AG10803 (cell line): ENCODE measurements at regions not wholly inside any gene's neighbourhood (a gene's known extent, or its start where the extent isn't known, plus 50 kb on each side); places are given as distances from the start of the nearest gene placed in this dataset.

Experiments used
- DNase-seq: peaks from one replicate; pipeline ENCODE4 v3.0.0; 2010; ENCODE audit warnings: low read depth
- H3K4me3 ChIP-seq: 2 replicates; pipeline ENCODE4 v1.5.1; 2011; ENCODE audit warnings: mild to moderate bottlenecking, low read length, control low read depth
- TF ChIP-seq, protein P1 (sequence below): conservative IDR thresholded peaks from 2 replicates; pipeline ENCODE4 v1.5.1; 2011; ENCODE audit warnings: mild to moderate bottlenecking, low read length, control low read depth, inconsistent platforms

DNA sequence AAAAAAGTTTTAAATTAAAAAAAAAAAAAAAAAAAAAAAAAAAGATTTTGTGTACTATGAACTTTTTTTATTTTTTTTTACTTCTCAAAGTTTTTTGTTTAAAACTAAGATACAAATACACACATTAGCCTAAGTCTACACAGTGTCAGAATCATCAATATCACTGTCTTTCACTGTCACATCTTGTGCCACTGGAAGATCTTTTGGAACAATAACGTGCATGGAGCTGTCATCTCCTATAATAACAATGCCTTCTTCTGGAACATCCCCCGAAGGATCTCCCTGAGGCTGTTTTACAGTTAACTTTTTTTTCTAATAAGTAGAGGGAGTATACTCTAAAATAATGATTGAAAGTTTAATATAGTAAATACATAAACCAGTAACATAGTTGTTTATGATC is 295.7 kb downstream of the KCNJ2 start:
- no peak overlapping the region for H3K4me3 ChIP-seq
- TF ChIP-seq, protein P1, sequence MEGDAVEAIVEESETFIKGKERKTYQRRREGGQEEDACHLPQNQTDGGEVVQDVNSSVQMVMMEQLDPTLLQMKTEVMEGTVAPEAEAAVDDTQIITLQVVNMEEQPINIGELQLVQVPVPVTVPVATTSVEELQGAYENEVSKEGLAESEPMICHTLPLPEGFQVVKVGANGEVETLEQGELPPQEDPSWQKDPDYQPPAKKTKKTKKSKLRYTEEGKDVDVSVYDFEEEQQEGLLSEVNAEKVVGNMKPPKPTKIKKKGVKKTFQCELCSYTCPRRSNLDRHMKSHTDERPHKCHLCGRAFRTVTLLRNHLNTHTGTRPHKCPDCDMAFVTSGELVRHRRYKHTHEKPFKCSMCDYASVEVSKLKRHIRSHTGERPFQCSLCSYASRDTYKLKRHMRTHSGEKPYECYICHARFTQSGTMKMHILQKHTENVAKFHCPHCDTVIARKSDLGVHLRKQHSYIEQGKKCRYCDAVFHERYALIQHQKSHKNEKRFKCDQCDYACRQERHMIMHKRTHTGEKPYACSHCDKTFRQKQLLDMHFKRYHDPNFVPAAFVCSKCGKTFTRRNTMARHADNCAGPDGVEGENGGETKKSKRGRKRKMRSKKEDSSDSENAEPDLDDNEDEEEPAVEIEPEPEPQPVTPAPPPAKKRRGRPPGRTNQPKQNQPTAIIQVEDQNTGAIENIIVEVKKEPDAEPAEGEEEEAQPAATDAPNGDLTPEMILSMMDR: no peak
- no peak for DNase-seq

DNA sequence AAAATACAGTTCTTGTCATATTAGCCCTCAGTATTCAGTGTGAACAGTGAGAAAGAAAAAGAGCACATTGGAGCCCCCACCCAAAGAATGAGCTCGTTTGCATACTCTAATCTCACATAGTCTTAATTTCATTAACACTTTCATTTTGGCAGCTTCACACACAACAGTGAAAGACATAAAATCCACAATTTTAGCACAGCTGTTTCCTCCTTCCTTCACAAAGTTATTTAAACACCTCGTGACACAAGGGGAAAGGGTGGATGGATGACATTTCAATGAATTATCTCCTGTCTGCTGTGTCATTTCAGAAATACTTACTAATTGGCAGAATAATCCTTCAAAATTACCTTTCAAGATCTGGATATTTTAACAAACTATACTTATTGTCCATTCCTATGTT is 299.3 kb downstream of the KCNJ2 start:
- DNase-seq: no peak
- TF ChIP-seq, protein P1: no peak
- H3K4me3 ChIP-seq: no peak overlapping the region

DNA sequence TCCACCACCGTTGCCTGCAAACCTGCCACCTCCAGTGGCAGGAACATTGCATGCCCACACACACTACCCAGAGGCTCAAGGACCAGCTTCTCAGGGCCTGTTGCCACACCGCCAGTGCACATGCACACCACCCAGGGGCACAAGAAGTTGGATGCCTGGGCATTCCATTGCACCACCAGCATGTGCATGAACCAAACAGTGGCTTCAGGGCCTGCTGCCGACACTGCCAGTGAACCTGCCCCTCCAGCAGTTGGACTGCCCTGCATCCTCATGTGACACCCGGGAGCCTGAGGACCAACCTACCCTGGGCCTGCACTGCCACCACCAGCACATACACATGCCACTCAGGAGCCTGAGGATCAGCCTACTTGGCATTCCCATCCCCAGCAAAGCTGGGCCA is 303.7 kb downstream of the KCNJ2 start:
- no peak for DNase-seq
- no peak overlapping the region for H3K4me3 ChIP-seq
- TF ChIP-seq, protein P1: no peak

DNA sequence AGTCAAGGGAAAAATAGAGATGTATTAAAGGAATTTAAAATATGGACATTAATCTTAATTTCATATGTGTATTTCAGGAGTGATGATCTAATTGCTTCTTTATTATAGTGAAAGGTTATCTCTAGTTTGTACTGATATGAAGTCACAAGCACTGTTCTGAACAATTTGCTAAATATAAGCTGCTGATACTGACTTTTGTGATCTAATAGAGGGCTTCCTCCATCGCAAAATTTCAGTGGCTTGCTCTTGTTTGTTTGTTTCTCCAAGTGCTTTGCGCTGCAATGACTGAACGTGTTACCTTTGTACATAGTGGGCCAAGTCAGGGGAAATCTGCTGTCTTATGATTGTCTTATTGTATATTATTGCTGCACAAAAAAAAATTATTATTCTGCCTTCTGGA is 307.0 kb downstream of the KCNJ2 start:
- H3K4me3 ChIP-seq: no peak overlapping the region
- TF ChIP-seq, protein P1: no peak
- DNase-seq: no peak

DNA sequence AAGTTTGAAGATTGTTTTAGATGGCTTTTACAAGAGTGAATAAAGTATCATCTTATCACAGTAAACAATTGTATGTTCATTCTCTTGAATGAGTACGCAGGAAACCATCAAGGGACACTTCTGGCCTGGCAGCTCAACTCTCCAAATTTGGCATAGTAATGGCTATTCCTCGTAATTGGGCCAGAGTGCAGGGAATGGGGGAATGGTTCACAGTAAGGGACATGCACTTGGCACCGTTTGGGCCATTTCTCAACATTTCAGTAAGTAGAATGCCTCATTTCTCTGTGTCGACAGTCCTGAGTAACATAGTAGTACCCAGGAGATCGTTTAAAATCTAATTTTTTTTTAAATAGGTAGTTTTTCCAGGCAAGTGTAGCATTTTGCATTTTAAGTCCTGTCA is 309.6 kb downstream of the KCNJ2 start:
- no peak for DNase-seq
- TF ChIP-seq, protein P1: no peak
- H3K4me3 ChIP-seq: no peak overlapping the region

DNA sequence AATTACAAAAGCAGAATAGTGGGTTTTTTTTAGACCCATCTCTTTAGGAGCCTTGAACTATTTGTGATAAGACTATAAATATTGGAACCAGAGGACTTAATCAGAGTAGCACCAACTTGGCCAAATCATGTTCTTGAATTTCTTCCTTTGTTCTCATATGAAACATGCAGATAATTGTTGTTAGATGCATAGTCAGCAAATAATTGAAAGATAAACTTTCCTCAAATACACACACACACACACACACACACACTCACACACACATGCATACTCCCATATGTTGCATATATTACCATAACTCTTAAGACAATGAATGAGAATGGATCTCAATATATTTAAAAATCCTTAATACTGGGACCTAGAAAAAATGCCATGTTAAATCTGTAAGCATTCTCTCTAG is 310.4 kb downstream of the KCNJ2 start:
- TF ChIP-seq, protein P1: no peak
- DNase-seq: no peak
- H3K4me3 ChIP-seq: no peak overlapping the region

DNA sequence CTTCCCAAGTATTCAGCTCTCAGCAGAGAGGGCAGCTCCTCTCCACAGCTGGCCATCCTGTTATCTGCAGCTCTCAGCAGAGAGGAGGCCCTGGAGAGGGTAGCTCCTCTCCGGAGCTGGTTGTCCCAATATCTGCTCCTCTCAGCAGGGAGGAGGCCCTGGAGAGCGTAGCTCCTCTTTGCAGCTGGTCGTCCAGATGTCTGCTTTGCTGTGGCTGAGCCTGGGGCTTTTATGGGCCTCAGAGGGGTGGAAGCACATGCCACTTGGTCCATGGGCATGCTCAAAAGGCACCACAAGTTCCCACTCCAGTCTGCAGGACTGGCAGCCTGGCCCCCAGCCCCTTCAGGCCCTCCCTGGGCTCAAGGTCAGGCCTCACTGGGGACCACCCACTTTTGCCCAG is 314.3 kb downstream of the KCNJ2 start:
- TF ChIP-seq, protein P1: no peak
- no peak for DNase-seq

More for the DNA sequence above, 314.3 kb downstream of the KCNJ2 start:
- no peak overlapping the region for H3K4me3 ChIP-seq
